Hypothalamus (tissue), 51 donors: ENCODE measurements at regions not wholly inside any gene's neighbourhood (a gene's known extent, or its start where the extent isn't known, plus 50 kb on each side); places are given as distances from the start of the nearest gene placed in this dataset.

Source experiments
- DNase-seq, 51 donors: peaks; one replicate each; lab custom pipeline; 2025; lab: John Stamatoyannopoulos, UW

DNA sequence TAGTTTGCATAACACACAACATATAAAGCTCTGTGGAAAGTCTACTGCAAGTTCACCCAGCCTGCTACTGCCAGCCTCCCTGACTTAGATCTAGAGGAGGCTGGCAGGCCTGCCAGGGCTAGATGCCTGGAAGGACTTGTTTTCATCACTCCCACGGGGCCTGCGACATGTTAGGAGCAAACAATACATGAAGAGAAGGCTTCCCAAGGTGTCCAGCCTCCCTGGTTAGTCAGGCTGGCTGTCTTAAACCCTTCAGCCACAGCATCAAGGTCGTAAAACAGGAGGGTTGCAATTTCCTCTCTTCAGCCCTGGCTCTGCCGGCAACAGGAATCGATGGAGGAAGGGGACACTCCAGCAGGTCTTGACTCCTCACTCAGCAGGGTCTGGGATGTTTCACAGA lies 104.5 kb downstream of the NGF start:
- DNase-seq: no peak

DNA sequence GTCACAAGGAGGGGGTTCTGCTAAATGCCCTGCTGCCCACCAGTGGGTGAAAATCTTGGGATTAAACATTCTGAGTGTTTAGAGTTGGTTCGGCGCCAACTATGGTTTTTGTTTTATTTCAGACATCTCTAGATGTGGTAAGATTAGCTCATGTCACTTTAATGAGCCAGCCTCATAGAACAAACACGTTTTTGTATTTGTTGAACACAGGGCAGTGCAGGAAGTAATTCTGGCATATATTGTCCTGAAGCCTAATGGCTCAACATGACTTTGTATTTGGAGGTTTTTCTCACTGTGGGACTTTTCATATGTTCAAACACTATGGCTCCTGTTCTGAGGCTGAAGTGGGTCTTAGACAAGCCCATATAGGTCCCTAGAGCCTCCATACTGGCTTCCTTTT lies 107.8 kb downstream of the NGF start:
- no peak for DNase-seq

DNA sequence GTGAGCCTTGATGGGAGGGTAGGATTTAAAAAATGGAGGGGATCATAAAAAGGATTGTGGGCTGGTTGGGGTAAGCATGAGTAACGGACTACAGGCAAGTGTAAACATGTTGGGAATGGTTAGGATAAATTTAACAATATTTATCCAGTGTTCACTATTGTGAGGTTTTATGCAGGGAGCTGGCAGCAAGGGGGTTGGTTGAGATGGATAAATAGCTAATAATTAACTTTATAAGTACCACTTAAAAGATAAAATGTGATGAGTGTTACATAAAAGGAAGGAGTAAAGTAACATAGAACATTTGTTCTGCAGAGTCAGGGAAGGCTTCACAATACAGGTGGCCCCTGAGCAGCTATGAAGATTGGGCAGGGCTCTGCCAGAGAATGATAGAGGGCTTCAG lies 109.0 kb downstream of the NGF start:
- no peak for DNase-seq

DNA sequence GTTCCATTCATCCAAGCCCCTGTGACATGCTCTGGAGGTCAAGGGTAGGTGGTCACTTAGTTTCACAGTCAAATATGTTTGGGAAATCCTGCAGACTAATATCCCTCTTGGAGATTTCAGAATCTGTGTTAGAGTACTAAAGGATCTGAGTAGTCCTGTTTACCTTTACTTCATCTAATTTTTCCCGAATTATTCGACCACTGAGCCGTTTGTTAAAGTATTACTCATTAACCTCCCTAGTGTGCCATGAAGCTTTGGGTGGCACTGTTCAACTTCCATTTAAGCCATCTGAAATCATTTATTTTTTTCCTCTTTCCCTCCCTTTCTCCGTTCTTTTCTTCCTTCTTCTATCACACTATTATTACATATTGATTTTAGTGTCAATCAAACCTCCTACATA lies 109.9 kb downstream of the NGF start:
- no peak for DNase-seq

DNA sequence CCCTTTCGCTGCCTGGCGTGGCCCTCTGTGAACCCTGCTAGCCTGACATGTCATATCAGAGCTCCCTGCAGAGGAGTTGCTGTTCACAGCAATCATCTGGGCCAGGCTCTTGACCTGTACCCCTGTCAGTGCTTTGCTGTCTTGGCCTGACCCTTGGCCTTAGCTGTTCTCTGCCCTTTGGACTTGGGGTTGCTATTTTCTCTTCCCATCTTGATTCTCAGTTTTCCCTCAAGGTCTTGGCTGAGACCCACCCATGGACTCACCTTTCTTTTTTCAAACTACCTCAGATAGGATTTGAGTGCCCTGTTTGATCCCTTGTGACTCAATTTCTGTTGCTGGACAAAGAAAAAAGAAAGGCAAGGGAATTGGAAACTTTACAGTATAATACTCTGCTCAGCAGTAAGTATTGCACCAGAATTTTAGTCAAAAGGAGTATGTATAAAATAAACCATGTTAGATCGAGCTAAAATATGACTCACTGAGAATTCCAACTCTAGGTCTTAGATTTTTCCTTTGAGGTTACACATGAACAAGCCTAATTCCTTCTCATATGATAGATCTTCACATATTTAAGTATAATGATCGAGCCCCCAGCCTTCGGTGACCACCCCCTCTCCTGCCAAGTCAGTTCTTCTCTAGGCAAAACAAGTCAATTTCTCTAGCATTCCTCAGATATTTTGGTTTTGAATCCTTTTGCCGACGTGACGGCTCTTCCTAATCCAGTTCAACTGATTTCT lies 110.5 kb downstream of the NGF start:
- no peak for DNase-seq

DNA sequence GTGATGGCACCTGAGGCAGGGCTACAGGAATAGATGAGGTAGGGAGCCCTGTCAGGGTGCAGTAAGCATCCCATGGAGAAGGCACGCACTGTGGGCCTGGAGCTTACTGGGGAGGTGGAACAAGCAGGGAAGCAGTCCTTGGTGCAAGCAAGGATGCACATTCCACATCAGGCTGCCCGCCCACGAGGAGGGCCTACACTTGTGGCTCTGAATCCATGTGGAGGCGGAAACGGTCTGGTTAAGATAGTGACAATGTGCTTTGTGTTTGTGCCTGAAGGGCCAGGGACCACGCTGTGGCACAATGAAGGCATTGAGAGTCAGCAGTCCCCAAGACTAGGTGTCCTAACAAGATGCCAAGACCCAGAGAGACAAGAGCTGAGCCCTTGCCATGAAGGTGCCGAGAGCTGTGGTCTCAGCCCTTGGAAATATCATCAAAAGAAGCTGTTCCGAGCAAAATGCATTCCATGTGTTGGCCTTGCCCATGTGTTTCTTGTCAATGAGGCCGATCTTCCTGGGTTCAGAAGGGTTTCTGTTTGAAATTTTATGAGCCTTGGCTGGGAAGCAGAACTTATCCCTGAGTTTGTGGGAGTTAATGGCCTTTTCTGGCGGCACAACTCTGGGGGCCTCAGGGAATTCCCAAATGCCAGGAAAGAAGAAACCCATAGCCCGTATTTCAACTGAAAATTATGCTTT lies 111.9 kb downstream of the NGF start:
- no peak for DNase-seq

DNA sequence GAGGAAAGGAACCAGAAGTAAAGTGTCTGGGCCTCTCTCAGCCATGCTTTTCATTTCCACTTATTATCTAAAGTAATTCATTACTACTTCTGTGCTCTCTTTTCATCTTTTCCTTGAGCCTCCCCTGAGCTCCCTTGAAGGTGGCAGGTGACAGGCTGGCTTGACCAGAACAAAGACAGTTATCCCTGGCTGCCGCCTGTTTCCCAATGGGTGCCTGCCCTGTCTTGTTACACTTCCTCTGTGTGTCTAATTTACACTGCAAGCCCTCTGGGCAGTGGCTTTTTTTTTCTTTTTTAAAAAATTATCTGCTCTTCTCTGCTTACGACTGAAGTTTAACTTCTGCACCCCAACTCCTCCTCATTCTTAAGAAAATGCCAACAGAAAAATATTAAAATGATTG lies 113.4 kb downstream of the NGF start:
- no peak for DNase-seq

DNA sequence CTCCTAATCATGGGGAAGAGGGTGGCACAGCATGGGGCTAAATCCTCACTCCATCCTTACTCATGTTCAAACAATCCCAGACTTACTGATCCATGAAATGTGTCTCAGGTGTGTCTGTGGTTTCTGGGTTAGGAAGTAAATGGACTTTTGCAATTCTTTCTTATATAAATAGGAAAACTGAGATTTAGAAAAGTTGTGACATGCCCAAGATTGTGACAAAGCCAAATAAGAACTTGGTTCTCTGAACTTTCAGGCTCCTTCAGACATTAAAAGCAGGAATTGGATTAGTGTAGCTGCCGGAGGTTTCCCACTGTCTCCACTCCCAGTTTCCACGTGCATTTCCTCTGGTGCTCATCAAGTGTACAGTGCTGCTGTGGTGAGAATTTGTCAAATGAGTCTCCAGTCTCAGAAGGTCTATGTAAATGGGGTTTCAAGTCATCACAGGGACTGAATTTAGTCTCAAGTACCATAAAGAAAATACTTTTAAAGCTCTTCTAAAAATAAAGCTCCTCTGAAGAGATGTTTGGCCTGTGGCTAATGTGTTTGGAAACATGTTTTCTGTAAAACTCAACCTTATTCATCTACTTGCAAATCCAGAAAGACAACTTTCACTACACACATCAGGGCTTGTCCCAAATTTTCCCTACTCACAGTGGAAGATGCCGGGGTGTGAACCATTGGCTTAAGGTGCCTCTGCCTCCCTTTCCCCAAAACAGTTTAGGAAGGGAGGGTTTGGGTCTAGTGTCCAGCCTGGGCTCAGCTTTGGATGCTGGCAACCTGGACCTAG lies 115.2 kb downstream of the NGF start:
- no peak for DNase-seq

DNA sequence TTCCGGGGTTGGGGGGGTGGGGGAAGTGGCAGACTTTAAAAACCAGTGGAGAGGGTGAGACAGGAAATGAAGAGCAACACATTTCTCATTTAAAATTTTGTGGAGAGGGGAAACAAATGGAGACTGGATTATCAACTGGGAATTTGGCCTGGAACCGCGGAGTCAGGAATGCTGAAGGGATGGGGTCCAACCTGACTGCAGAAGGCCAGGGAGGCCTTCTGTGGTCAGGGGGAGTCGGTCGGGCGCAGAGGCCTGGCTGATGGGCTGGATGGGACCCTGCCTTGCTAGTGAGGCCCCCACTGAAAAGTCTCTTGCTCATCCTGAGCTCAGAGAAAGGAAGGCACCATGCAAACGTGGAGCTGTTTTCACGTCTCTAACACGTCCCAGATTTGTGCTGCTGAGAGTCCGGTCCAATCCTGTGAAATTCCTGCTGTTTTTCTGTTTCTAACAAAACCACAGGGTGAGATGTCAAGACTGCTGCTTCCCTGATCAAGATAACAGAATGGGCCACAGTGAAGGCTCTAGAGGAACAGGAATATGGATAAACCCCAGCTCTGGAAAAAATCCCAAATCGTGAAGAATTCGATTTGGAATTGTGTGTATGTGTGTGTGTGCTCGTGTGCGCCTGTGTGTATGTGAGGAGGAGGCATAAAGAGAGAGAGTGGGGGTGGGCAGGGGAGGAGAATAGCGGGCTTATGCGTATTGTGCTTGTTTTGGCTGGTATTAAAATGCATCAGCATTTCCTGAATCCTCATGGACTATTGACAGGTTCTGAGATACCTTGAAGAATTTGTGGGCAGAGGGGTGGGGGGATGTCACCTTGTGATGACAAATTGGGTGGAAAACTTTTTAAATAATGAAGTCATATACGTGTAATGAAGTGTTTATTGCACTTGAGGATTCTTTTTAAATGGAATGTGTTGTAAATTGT lies 117.4 kb downstream of the NGF start:
- no peak for DNase-seq

DNA sequence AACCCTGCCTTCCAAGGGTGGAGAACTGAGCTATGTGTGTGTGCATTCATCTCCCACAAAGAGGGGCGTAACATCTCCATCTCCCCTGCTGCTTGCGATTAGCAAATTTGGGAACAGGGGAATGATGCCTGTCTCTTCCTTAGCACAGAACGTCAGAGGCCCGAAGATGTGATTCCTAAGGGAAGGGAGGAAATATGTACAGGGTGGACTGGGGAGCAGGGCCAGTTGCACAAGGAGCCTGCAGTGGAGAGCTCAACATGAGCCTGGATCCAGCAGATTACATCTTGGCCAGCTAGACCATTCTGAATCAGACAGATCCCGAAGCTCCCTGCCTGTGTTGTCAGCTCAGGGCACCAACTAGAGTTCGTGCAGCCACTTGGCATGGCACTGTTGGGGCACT lies 118.1 kb downstream of the NGF start:
- no peak for DNase-seq

DNA sequence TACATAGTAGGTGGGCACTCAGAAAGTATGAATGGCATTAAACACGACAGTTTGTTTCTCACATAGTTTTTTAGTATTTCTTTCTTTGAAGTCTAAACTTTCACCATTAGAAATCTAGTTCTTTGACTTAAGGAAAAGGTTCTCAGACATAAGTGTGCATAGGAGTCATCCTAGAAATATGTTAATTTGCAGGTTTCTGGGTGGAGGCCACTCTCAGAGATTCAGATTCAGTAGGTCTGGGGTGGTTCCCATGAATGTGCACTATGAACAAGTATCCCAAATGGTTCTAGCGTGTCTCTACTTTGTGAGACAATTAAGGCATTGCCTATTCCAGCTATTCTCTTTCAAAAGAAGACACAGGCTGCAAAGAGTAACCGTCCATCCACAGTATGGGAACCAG lies 119.3 kb downstream of the NGF start:
- DNase-seq: no peak

DNA sequence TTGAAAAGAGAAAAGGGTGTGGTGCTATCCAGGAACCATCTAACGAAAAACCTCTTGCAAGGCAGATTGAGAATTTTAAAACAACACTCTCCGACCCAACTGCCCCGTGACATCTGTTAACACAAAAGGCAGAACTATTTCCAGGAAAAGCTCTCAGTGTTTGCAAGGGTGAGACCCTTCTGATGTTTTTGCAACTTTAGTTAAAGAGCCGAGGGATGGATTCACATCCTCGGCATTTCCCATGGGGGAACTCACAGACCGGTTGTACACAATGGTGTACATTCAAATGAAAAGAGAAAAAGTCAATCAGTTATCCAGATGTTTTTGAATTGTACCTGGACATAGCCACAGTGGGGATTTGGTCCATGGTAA lies 120.0 kb downstream of the NGF start:
- no peak for DNase-seq

DNA sequence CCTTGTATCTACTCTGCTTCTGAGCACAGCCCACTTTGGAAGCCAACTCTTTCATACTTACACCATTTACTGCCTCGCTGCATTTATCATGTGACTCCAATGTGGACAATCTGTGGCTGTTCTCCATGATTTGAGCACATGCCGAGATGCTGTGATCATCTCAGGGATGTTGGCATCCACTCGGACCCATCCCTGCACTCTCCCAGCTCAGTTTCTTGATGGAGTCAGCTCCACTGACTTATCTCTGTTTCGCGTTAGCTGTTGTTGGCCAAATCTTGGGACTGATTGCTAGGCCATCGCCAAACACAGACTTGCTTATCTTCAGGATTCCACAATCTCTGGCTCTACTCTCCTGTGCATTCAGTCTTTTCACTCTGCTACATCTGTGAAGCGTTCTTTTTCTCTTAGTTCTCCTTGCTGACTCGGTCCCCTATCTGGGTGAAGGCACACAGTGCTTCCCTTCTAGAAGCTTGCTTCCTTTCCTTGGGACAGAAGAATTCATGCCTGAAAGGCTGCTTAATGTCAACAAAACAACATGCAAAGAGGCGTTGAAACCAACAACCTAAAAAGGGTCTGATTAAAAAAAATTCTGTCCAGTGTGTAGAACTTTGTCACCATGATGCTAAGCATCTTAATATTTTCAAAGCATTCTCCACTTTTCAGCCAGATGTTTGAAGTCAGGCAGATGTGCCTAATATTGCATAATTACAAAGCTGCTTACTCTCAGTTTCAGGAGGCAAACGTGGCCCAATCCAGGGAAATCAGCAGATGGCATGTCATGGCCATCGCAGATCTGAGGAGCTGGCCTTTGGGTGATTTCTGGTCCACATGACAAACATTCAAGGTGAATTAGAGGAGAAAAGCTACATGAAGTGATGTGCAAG lies 120.7 kb downstream of the NGF start:
- DNase-seq: no peak

DNA sequence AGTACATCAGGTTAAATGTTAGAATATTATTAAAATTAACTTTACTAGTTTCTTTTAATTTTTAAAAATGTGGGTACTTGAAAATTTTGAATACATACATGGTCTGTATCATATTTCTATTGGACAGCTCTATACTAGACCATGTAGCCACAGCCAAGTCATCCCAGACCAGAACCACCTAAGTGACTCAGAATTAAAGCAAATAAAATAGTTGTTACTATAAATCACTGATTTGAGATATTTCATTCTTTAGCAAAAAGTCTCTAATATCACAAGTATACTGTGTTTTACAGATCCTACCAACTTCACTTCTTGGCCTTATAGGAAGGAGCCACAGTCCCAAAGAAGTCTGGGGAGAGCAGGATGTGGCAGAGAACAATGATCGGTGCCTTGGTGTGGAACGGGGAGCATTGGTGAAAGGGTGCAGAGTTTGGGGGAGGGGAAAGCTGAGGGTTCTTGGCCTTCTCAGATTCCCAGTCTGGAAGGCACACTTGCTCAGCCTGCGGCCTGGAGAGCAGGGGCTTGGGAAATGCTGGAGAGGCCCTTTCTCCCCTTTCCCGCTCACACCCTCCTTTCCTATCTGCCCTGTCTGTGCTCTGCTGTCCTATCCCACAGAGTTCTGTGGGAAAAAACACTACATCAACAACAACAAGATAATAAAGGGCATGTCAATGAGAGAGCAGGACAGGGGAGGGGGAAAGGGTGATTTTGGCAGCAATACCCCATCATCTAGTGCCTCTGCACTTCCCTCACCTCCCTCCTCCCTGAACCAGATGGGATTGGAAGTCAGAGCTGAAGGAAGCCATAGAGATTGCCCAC lies 122.1 kb downstream of the NGF start:
- no peak for DNase-seq

DNA sequence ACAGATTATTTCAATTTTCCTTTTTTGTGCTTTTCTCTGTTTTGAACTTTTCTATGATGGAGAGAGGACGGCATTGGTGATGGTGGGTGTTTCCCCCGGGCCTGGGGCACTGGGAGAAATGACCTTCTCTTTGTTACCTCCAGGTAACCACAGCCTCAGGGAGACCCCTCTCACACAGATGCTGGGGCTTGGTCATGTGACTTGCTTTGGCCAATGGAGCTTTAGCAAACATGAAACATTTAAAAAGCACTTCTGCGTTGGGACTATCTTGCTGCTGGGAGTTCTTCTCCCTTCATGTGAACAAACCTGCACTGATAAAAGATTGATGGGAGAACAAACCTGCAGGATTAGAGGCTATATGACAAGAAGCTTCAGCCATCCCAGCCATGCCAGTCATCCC lies 122.9 kb downstream of the NGF start:
- no peak for DNase-seq

DNA sequence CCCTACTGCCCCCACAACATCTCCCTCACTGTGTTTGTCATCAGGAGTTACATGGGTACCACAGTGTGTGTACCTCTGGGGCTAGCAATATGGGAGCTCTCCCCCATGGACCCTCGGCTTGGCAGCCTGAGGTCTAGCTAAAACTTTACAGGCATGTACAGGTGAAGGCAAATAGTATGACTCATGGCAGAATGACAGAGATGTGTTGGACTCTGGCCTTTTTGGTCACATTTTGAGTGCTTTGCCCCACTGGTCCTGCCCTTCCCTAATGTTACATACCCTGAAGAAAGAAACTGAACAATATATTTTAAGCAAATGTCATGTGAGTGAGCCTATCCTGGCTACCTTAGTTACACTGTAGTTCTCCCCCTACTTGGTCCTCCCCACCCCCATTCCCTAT lies 124.0 kb downstream of the NGF start:
- no peak for DNase-seq

DNA sequence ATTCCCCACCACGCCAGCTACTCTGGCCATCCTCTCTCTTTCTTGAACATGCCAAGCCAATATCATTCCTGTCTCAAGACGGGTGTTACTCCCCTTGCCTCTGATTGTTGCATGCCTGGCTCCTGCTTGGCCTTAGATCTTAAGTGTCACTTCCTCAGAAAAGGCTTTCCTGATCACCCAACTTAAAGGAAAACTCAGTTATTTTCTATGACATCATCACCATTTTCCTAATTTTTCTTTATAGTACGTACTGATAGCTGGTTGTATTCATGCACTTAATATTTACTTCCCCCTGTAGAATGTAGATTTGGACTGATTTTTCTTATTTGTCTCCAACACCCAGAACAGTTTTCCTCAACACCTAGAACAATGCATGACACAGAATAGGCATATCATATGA lies 123.8 kb upstream of the TSPAN2 start:
- no peak for DNase-seq

DNA sequence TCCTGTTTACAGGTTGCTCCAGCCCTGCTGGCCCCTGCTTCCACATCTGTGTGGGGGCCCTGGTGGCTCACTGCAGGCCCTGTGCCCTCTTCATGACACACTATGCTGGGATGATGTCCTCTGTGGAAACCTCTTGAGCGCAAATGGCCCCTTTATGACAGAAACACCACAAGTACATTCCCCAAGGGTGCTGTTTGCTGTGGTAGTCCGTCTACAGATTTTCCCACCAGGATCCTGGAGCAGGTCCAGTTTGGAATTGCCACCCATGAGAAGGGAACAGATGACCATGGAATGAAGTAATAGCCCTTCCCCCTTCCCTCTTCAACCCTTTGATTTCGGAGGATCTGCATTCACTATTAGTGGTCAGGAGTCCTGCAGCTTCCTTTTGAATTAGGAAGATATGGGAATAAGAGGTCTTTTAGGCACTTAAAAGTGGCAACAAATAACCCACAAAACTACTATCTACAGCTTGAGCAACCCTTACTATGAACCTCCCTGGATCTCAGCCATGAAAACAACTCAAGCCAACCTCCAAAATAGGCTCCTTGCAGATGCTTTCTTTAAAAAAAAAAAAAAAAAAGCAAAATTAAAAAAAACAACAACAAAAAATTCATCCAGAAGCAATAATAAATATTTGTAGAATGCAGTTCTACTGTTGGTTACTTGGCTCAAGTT lies 121.9 kb upstream of the TSPAN2 start:
- DNase-seq: no peak
